ENCODE measurements at regions not wholly inside any gene's neighbourhood (a gene's known extent, or its start where the extent isn't known, plus 50 kb on each side); places are given as distances from the start of the nearest gene placed in this dataset.

DNA sequence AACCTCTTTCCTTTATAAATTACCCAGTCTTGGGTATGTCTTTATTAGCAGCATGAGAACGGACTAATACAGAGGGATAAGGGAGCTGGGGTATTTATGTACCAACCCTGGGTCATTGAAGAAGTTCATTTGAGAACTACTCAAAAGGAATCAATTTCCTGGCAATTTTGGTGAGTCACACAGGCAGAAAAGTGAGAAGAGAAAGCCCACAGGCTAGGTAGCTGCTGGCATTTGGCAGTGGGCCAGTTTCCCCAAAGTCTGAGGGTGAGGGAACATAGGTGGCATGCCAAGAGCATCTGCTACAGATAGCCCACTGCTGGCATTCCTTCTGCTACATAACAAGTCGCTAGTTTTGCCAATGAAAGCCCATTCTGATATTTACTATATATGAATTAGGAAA lies 411.2 kb downstream of the MID1IP1 start:
- Mint-ChIP-seq H3K4me1 (ENCODE audit: low read depth, unreplicated experiment) (peaks cover 8% of the 10 kb centered on the region), H3K4me3 (ENCODE audit: low read depth, unreplicated experiment) (no peak overlapping the region), H3K27me3 (ENCODE audit: unreplicated experiment) (peaks cover 26% of the 10 kb centered on the region), H3K27ac (ENCODE audit: unreplicated experiment) (no peak overlapping the region), H3K36me3 (ENCODE audit: insufficient read depth, unreplicated experiment) (no peaks in the 10 kb centered on the region), H3K9me3 (ENCODE audit: low read depth, unreplicated experiment) (peaks cover 6% of the 10 kb centered on the region)
- intact Hi-C loops (cut with micrococcal nuclease; ENCODE audit: unreplicated experiment), result no loop called here
- TF ChIP-seq, protein P1, sequence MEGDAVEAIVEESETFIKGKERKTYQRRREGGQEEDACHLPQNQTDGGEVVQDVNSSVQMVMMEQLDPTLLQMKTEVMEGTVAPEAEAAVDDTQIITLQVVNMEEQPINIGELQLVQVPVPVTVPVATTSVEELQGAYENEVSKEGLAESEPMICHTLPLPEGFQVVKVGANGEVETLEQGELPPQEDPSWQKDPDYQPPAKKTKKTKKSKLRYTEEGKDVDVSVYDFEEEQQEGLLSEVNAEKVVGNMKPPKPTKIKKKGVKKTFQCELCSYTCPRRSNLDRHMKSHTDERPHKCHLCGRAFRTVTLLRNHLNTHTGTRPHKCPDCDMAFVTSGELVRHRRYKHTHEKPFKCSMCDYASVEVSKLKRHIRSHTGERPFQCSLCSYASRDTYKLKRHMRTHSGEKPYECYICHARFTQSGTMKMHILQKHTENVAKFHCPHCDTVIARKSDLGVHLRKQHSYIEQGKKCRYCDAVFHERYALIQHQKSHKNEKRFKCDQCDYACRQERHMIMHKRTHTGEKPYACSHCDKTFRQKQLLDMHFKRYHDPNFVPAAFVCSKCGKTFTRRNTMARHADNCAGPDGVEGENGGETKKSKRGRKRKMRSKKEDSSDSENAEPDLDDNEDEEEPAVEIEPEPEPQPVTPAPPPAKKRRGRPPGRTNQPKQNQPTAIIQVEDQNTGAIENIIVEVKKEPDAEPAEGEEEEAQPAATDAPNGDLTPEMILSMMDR (IDR thresholded peaks at IDR 0.05; ENCODE audit: unreplicated experiment), result no peak
- DNase-seq, result peak; percentile 51
- no TSS peak for BruUV-seq (replicated peaks)
- CTCF ChIA-PET, result no interaction called here

DNA sequence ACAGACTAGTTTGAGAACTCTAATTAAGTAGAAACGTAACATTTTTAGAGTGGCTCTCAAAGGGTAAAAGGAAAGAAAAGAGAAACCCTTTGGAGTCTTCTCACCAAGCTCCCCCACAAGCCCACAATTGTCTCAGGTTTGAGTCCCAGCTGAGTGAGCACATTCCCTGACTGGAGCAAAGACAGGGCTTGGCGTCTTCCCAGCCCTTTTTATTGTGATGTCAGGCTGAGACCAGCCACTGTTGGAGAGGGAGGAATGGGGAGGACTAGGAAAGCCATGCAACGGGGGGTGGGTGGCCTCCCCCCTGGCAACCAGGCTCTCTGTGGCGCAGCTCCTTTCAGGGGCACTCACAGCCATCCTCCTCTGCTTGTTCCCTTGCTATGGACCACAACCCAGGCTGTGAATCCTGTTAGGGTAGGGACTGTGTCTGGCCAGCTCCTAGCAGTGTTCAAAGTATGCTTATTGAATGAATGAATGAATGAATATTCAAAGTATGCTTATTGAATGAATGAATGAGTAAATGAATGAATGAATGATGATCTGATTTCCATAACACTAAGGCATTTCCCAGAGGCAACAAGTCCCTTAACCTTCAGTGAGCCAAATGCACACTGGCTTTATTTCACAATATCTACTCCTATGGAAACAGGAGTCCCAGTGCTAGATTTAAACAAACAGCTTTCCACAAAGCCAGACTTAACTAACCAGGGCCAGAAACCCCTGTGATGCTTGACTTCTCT lies 413.3 kb downstream of the MID1IP1 start:
- Mint-ChIP-seq H3K9me3 (ENCODE audit: low read depth, unreplicated experiment) (peaks cover 6% of the 10 kb centered on the region), H3K27ac (ENCODE audit: unreplicated experiment) (no peak overlapping the region), H3K36me3 (ENCODE audit: insufficient read depth, unreplicated experiment) (no peaks in the 10 kb centered on the region), H3K4me1 (ENCODE audit: low read depth, unreplicated experiment) (peaks cover 8% of the 10 kb centered on the region), H3K4me3 (ENCODE audit: low read depth, unreplicated experiment) (no peak overlapping the region), H3K27me3 (ENCODE audit: unreplicated experiment) (peaks cover 47% of the 10 kb centered on the region)
- CTCF ChIA-PET, result no interaction called here
- DNase-seq, result no peak
- TF ChIP-seq, protein P1 (IDR thresholded peaks at IDR 0.05; ENCODE audit: unreplicated experiment), result no peak
- intact Hi-C loops (cut with micrococcal nuclease; ENCODE audit: unreplicated experiment), result no loop called here
- no TSS peak for BruUV-seq (replicated peaks)

DNA sequence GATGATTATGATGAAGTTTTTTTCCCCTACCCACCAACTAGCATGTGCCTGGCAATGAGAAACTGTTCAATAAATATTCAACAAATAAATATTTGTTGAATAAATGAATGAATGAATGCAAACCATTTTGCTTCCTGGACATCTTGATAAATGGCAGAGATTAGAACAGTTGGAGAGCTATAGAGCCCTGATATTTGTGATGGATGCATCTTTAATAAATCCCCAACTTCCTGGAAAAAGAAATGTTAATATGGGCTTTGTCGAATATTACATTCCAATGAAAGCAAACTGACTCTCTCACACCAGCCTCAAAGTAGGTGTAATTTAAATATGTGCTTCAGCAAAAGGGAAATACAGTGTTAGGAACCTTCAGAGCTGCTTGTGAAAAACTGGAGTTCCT lies 419.7 kb downstream of the MID1IP1 start:
- no peak for DNase-seq

DNA sequence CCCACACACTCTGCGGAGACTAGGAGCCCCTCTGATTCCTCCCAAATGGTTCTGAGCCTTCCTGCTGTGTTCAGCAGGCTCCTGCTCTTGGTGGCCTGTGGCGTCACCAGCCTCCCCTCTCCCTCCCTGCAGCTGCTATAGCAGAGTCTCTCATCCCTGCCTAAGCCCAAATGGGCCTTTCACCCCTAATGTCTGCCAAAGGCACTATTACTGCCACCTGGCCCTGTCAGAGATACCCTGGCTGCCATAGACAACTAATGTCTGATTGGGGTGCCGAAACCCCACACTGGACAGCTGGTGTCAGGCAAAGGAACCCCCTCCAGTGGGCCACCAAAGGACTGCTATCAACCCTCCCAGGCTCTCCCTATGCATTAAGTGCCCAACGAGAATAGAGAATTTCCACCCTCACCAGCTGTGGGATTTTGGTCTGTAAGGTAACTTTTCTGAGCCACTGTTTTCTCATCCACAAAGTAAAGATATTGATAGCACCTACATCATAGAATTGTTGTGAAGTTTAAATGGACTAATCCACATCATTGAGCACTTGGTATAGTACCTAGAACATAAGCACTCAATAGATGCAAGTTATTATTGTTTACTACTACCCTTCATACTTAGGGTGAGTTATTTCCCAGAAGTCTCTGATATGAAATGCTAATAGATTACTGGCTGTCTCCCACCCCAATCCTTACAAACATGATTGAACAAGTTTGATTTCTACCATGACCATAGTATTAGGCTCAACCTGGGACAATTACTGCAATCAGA lies 421.3 kb downstream of the MID1IP1 start:
- intact Hi-C loops (cut with micrococcal nuclease; ENCODE audit: unreplicated experiment), result no loop called here
- Mint-ChIP-seq H3K4me3 (ENCODE audit: low read depth, unreplicated experiment) (no peak overlapping the region), H3K27me3 (ENCODE audit: unreplicated experiment) (peaks cover 62% of the 10 kb centered on the region), H3K27ac (ENCODE audit: unreplicated experiment) (no peak overlapping the region), H3K4me1 (ENCODE audit: low read depth, unreplicated experiment) (no peaks in the 10 kb centered on the region), H3K36me3 (ENCODE audit: insufficient read depth, unreplicated experiment) (no peaks in the 10 kb centered on the region), H3K9me3 (ENCODE audit: low read depth, unreplicated experiment) (no peaks in the 10 kb centered on the region)
- no peak for DNase-seq
- CTCF ChIA-PET, result interaction anchor here (0.7 kb wide), 1 partner anchor 387 kb away, joined by 3 read pairs; no protein-coding TSS in a partner anchor
- TF ChIP-seq, protein P1 (IDR thresholded peaks at IDR 0.05; ENCODE audit: unreplicated experiment), result no peak
- no TSS peak for BruUV-seq (replicated peaks)

More for the DNA sequence above, 419.7 kb downstream of the MID1IP1 start:
- intact Hi-C loops (cut with micrococcal nuclease; ENCODE audit: unreplicated experiment), result no loop called here
- Mint-ChIP-seq H3K27me3 (ENCODE audit: unreplicated experiment) (peaks cover 62% of the 10 kb centered on the region), H3K27ac (ENCODE audit: unreplicated experiment) (no peak overlapping the region), H3K9me3 (ENCODE audit: low read depth, unreplicated experiment) (no peaks in the 10 kb centered on the region), H3K36me3 (ENCODE audit: insufficient read depth, unreplicated experiment) (no peaks in the 10 kb centered on the region), H3K4me3 (ENCODE audit: low read depth, unreplicated experiment) (no peak overlapping the region), H3K4me1 (ENCODE audit: low read depth, unreplicated experiment) (no peaks in the 10 kb centered on the region)
- no TSS peak for BruUV-seq (replicated peaks)
- TF ChIP-seq, protein P1 (IDR thresholded peaks at IDR 0.05; ENCODE audit: unreplicated experiment), result no peak
- CTCF ChIA-PET, result no interaction called here

All from Calu3 (cell line).